ENCODE measurements at regions not wholly inside any gene's neighbourhood (a gene's known extent, or its start where the extent isn't known, plus 50 kb on each side); places are given as distances from the start of the nearest gene placed in this dataset.

GRCh38 chr18:28768791-28769768 is 592.1 kb upstream of the CDH2 start:
- Mint-ChIP-seq H3K9me3 (peaks cover 0 to 6% of the 10 kb centered on the region in 2 donors), H3K36me3 (ENCODE audit: insufficient read depth) (no peaks in the 10 kb centered on the region), H3K4me1 (ENCODE audit: low read depth in 2 of 2) (no peaks in the 10 kb centered on the region), H3K27ac (no peak overlapping the region), H3K4me3 (no peak overlapping the region), H3K27me3 (no peaks in the 10 kb centered on the region)
- ATAC-seq (replicated peaks) (no peak), DNase-seq (no peak)

DNA sequence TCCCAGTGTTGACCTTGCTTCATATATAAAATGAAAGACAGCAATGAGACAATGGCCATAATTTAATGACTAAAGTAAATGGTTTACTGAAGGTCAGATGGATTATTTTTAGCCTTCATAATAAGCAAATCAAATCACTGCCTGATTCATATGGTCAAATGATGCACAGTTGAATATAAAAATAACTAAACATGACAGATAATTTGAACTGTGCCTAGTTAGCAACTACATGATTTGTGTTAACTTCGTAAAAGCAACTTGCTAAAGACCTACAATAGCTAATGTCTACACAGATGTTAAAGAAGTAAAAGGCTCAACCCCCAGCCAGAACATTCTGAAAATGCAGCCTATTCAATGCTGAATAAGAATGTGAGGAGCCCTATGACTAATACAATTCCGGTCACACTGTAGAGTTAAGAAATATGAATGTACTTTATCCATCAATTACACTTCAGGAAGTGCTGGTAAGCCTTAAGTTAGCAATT is 590.8 kb upstream of the CDH2 start:
- no peak for ATAC-seq (replicated peaks)
- Mint-ChIP-seq H3K9me3 (peaks cover 0 to 4% of the 10 kb centered on the region in 2 donors), H3K36me3 (ENCODE audit: insufficient read depth) (no peaks in the 10 kb centered on the region), H3K4me1 (ENCODE audit: low read depth in 2 of 2) (no peaks in the 10 kb centered on the region), H3K27me3 (no peaks in the 10 kb centered on the region), H3K4me3 (no peak overlapping the region), H3K27ac (no peak overlapping the region)
- no peak for DNase-seq

- peaks cover 0 to 4% of the 10 kb centered on the region in 2 donors for H3K9me3 Mint-ChIP-seq
- H3K4me1 Mint-ChIP-seq (ENCODE audit: low read depth in 2 of 2): no peaks in the 10 kb centered on the region
- H3K36me3 Mint-ChIP-seq (ENCODE audit: insufficient read depth): no peaks in the 10 kb centered on the region
- no peak for ATAC-seq (replicated peaks)
- H3K27ac Mint-ChIP-seq: no peak overlapping the region
- no peak overlapping the region for H3K4me3 Mint-ChIP-seq
- no peak for DNase-seq
- H3K27me3 Mint-ChIP-seq: no peaks in the 10 kb centered on the region
These were observed 590.3 kb upstream of the CDH2 start for GRCh38 chr18:28767201-28767600.

GRCh38 chr18:28766721-28767120 is 589.8 kb upstream of the CDH2 start:
- no peak overlapping the region for H3K27ac Mint-ChIP-seq
- no peaks in the 10 kb centered on the region for H3K27me3 Mint-ChIP-seq
- no peaks in the 10 kb centered on the region for H3K4me1 Mint-ChIP-seq (ENCODE audit: low read depth in 2 of 2)
- no peak for DNase-seq
- H3K4me3 Mint-ChIP-seq: no peak overlapping the region
- no peak for ATAC-seq (replicated peaks)
- H3K9me3 Mint-ChIP-seq: peaks cover 0 to 4% of the 10 kb centered on the region in 2 donors
- H3K36me3 Mint-ChIP-seq (ENCODE audit: insufficient read depth): no peaks in the 10 kb centered on the region

DNA sequence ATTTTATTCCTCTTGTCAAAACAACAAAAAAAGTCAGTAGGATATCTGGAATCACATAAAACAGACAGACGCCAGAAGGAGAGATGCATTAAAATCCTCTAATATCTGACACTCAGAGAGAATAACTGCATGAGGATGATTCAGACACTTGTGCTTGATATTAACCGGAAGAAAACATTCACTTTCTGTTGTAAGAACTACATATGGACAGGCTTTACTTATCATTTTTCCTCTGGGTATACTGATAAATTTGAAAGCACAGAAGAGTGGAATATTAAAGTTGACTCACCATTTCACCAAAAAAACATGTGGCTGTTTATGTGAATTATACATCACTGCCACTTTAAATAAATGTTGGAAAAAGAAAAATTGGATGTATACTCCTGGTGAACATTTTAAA is 589.1 kb upstream of the CDH2 start:
- H3K9me3 Mint-ChIP-seq: peaks cover 0 to 6% of the 10 kb centered on the region in 2 donors
- ATAC-seq (replicated peaks): no peak
- H3K27me3 Mint-ChIP-seq: no peaks in the 10 kb centered on the region
- no peak overlapping the region for H3K27ac Mint-ChIP-seq
- H3K4me1 Mint-ChIP-seq (ENCODE audit: low read depth in 2 of 2): no peaks in the 10 kb centered on the region
- no peak for DNase-seq
- no peak overlapping the region for H3K4me3 Mint-ChIP-seq
- no peaks in the 10 kb centered on the region for H3K36me3 Mint-ChIP-seq (ENCODE audit: insufficient read depth)

GRCh38 chr18:28760299-28760698 is 583.4 kb upstream of the CDH2 start:
- no peaks in the 10 kb centered on the region for H3K4me1 Mint-ChIP-seq (ENCODE audit: low read depth in 2 of 2)
- no peak for DNase-seq
- H3K36me3 Mint-ChIP-seq (ENCODE audit: insufficient read depth): no peaks in the 10 kb centered on the region
- no peak overlapping the region for H3K27ac Mint-ChIP-seq
- H3K27me3 Mint-ChIP-seq: no peaks in the 10 kb centered on the region
- no peak for ATAC-seq (replicated peaks)
- peaks cover 0 to 3% of the 10 kb centered on the region in 2 donors for H3K9me3 Mint-ChIP-seq
- H3K4me3 Mint-ChIP-seq: no peak overlapping the region

- Mint-ChIP-seq H3K4me3 (no peak overlapping the region), H3K27ac (no peak overlapping the region), H3K36me3 (ENCODE audit: insufficient read depth) (no peaks in the 10 kb centered on the region), H3K27me3 (no peaks in the 10 kb centered on the region), H3K9me3 (peaks cover 0 to 3% of the 10 kb centered on the region in 2 donors), H3K4me1 (ENCODE audit: low read depth in 2 of 2) (no peaks in the 10 kb centered on the region)
- no peak for ATAC-seq (replicated peaks)
- no peak for DNase-seq
These were observed 580.6 kb upstream of the CDH2 start for GRCh38 chr18:28757466-28758008.

GRCh38 chr18:28743115-28743514 is 566.2 kb upstream of the CDH2 start:
- no peaks in the 10 kb centered on the region for H3K36me3 Mint-ChIP-seq (ENCODE audit: insufficient read depth)
- no peak overlapping the region for H3K27ac Mint-ChIP-seq
- H3K27me3 Mint-ChIP-seq: no peaks in the 10 kb centered on the region
- DNase-seq: no peak
- no peak for ATAC-seq (replicated peaks)
- H3K4me3 Mint-ChIP-seq: no peak overlapping the region
- H3K9me3 Mint-ChIP-seq: peaks cover 2 to 10% of the 10 kb centered on the region in 2 donors
- H3K4me1 Mint-ChIP-seq (ENCODE audit: low read depth in 2 of 2): no peaks in the 10 kb centered on the region

DNA sequence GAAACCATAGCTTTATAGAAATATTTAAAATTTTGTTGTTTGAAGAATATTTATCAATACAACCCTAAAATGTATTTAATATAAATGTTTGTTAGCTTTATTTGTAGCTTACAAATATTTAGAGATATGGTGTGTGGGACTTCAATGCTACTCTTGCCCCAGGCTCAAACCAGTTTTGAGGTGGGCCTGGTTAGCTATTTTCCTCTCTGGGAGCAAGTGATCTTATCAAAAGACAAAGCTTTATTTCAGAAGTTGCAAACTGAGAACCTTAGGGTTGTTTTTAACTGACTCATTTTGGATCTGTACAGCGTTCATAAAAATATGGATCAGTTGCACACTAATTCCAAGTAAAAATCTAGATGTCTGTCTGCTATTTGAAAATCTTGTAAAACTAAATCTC is 563.6 kb upstream of the CDH2 start:
- no peak overlapping the region for H3K27ac Mint-ChIP-seq
- no peak overlapping the region for H3K4me3 Mint-ChIP-seq
- peaks cover 2 to 10% of the 10 kb centered on the region in 2 donors for H3K9me3 Mint-ChIP-seq
- no peak for ATAC-seq (replicated peaks)
- no peaks in the 10 kb centered on the region for H3K36me3 Mint-ChIP-seq (ENCODE audit: insufficient read depth)
- no peaks in the 10 kb centered on the region for H3K27me3 Mint-ChIP-seq
- no peaks in the 10 kb centered on the region for H3K4me1 Mint-ChIP-seq (ENCODE audit: low read depth in 2 of 2)
- no peak for DNase-seq

GRCh38 chr18:28736951-28737350 is 560.0 kb upstream of the CDH2 start:
- peaks cover 2 to 28% of the 10 kb centered on the region in 2 donors for H3K9me3 Mint-ChIP-seq

GRCh38 chr18:28736223-28736622 is 559.3 kb upstream of the CDH2 start:
- H3K4me3 Mint-ChIP-seq: no peak overlapping the region

More at GRCh38 chr18:28736951-28737350, 560.0 kb upstream of the CDH2 start:
- DNase-seq (no peak), ATAC-seq (replicated peaks) (no peak)
- Mint-ChIP-seq H3K27ac (no peak overlapping the region), H3K36me3 (ENCODE audit: insufficient read depth) (no peaks in the 10 kb centered on the region), H3K4me3 (no peak overlapping the region), H3K27me3 (no peaks in the 10 kb centered on the region), H3K4me1 (ENCODE audit: low read depth in 2 of 2) (no peaks in the 10 kb centered on the region)

DNA sequence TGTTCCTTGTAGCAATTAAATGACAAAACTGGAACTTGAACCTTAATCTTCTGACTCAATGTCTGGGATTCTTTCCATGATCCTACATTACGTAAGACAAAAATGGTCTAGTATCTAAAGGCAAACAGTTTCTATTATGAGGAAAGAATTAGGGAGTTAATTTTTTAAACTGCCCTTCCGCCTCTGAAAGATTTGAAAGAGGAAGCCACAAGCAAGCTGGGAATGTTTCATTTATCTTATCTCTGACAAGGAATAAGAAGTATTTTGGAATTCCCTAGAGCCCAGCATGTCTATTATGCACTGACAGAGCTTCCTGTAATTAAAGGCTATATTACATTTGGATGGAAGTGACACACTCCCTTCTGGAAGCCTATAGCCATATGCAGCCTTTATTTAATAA is 558.8 kb upstream of the CDH2 start:
- no peaks in the 10 kb centered on the region for H3K4me1 Mint-ChIP-seq (ENCODE audit: low read depth in 2 of 2)
- no peaks in the 10 kb centered on the region for H3K27me3 Mint-ChIP-seq
- ATAC-seq (replicated peaks): no peak
- H3K4me3 Mint-ChIP-seq: no peak overlapping the region
- peaks cover 4 to 19% of the 10 kb centered on the region in 2 donors for H3K9me3 Mint-ChIP-seq
- no peak overlapping the region for H3K27ac Mint-ChIP-seq
- no peak for DNase-seq
- no peaks in the 10 kb centered on the region for H3K36me3 Mint-ChIP-seq (ENCODE audit: insufficient read depth)

More at GRCh38 chr18:28736223-28736622, 559.3 kb upstream of the CDH2 start:
- H3K9me3 Mint-ChIP-seq: peaks cover 3 to 23% of the 10 kb centered on the region in 2 donors
- H3K4me1 Mint-ChIP-seq (ENCODE audit: low read depth in 2 of 2): no peaks in the 10 kb centered on the region
- DNase-seq (no peak), ATAC-seq (replicated peaks) (no peak)
- H3K36me3 Mint-ChIP-seq (ENCODE audit: insufficient read depth): no peaks in the 10 kb centered on the region
- no peak overlapping the region for H3K27ac Mint-ChIP-seq
- no peaks in the 10 kb centered on the region for H3K27me3 Mint-ChIP-seq

DNA sequence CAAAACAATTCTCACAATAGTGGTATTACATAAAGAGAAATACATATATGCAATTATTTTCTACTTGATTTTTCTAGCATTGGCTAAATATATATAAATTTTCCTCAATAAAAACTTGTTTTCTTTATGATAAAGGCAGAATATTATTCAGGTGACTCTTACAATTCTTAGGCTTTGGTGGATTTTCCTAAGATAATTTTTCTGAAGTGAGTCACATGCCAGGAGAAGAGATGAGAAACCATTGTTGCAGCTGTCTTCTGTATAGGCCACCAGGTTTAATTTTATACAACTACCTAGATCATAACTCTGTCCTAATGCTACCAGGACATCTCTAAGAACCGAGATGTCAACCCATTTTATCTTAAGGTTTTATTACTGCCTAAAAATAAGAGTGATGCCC is 552.4 kb upstream of the CDH2 start:
- no peak overlapping the region for H3K27ac Mint-ChIP-seq
- no peak for ATAC-seq (replicated peaks)
- no peaks in the 10 kb centered on the region for H3K4me1 Mint-ChIP-seq (ENCODE audit: low read depth in 2 of 2)
- H3K4me3 Mint-ChIP-seq: no peak overlapping the region
- no peaks in the 10 kb centered on the region for H3K27me3 Mint-ChIP-seq
- no peak for DNase-seq
- H3K9me3 Mint-ChIP-seq: peaks cover 6 to 15% of the 10 kb centered on the region in 2 donors
- H3K36me3 Mint-ChIP-seq (ENCODE audit: insufficient read depth): no peaks in the 10 kb centered on the region

DNA sequence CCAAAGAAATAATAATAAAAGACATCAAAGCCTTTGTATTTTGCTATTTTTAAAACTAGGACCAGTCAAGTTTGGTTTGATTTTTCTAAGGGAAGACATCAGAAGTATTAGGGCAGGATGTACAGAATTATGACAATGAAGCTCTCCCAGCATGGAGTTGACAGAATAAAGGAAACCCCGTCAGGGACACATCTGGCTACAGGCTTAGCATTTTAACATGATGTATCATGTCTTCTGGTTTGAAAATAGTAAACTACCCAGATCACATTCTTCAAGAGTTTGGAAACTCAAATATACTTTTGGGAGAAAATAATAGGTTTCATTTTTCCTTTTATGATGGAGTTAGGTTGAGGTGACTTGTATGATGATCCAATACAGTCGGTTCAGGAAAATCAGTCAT is 552.0 kb upstream of the CDH2 start:
- Mint-ChIP-seq H3K27me3 (no peaks in the 10 kb centered on the region), H3K9me3 (peaks cover 6 to 11% of the 10 kb centered on the region in 2 donors), H3K36me3 (ENCODE audit: insufficient read depth) (no peaks in the 10 kb centered on the region), H3K27ac (no peak overlapping the region), H3K4me1 (ENCODE audit: low read depth in 2 of 2) (no peaks in the 10 kb centered on the region), H3K4me3 (no peak overlapping the region)
- DNase-seq: no peak
- no peak for ATAC-seq (replicated peaks)

Data from effector memory CD8-positive, alpha-beta T cell (primary cell).